ENCODE measurements at regions not wholly inside any gene's neighbourhood (a gene's known extent, or its start where the extent isn't known, plus 50 kb on each side); places are given as distances from the start of the nearest gene placed in this dataset.

DNA sequence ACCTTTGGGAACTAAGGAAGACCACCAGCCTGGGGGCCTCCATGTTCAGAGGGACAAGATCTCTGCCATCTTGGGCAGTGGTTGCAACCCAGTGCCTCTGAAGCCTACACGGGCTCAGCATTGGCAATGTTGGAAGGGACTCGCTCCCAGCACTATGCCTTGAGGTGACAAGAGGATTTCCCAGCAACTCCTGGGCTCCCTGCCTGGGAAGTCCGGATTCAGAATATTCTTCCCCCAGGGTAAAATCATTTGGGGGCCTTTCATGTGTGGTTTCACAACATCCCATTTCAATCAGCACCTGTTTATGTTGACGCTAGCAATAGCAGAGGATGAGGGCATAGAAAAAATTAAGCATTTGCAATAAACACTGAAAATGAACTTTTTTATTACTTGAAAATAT, 509.8 kb upstream of the MGMT start:
- TF ChIP-seq, protein P1, sequence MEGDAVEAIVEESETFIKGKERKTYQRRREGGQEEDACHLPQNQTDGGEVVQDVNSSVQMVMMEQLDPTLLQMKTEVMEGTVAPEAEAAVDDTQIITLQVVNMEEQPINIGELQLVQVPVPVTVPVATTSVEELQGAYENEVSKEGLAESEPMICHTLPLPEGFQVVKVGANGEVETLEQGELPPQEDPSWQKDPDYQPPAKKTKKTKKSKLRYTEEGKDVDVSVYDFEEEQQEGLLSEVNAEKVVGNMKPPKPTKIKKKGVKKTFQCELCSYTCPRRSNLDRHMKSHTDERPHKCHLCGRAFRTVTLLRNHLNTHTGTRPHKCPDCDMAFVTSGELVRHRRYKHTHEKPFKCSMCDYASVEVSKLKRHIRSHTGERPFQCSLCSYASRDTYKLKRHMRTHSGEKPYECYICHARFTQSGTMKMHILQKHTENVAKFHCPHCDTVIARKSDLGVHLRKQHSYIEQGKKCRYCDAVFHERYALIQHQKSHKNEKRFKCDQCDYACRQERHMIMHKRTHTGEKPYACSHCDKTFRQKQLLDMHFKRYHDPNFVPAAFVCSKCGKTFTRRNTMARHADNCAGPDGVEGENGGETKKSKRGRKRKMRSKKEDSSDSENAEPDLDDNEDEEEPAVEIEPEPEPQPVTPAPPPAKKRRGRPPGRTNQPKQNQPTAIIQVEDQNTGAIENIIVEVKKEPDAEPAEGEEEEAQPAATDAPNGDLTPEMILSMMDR (IDR thresholded peaks at IDR 0.05; ENCODE audit: low read depth, low read length): no peak
- no peak overlapping the region for H3K4me3 ChIP-seq (replicated peaks in 1 of 2; ENCODE audit: low read depth in 2 of 2, low read length in 2 of 2)
- no peak for DNase-seq (ENCODE audit: low read depth in 2 of 2)

DNA sequence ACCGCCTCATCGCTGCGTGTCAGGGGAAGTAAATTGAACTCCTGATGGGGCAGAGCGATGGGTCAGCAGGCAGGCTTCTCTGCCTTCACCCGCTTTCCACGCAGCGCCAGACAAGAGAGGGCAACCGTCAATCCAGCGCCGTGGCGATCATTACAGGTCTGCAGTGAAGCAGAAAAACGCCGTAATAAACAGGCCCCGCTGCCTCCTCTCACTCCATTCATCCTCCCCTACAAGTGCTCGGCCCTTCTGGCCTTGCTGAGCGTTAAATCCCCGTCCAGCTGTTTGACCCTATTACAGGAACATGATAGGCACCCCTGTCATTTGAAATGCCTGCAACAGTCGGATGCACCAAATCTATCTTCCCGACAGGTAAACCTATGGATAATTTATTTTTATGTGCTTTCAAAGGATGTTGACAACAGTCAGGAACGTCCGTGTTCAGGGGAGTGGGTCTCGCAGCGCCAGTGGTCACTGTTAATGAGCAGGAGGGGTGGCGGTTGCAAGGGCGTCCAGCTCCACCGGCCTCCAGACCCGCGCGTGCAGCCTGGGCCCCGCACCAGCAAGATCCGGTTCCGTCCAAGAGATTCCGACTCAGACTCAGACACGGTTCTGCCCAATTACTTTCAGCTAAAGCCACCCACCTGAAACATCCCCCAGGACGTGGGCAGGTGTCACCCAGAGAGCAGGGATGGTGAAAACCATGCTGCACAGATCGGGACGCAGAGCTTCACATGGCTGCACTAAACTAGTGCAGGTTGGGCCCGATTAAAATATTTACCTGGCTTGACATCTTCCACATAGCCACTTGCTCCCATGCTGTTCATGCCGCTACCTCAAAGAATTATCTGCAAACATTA, 508.0 kb upstream of the MGMT start:
- DNase-seq (ENCODE audit: low read depth in 2 of 2): no peak
- no peak overlapping the region for H3K4me3 ChIP-seq (replicated peaks in 1 of 2; ENCODE audit: low read depth in 2 of 2, low read length in 2 of 2)
- TF ChIP-seq, protein P1 (IDR thresholded peaks at IDR 0.05; ENCODE audit: low read depth, low read length): no peak

DNA sequence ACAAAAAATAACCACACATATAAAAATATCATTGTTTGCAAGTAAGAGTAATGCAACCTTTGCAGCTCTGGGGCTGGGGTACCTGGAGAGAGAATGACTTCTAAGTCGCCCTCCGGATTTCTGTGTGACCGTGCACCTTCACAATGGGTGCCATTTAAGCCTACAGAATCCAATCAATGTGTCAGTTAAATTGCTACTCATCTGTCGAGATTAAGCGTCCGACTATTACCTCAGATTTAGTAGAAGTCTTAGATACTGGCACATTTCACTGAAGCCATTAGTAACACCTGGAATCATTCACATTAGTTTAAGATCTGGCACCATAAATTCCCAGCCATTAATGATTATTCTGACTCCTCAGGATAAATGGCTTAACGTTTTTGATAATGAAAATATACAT, 507.3 kb upstream of the MGMT start:
- TF ChIP-seq, protein P1 (IDR thresholded peaks at IDR 0.05; ENCODE audit: low read depth, low read length): no peak
- DNase-seq (ENCODE audit: low read depth in 2 of 2): no peak
- no peak overlapping the region for H3K4me3 ChIP-seq (replicated peaks in 1 of 2; ENCODE audit: low read depth in 2 of 2, low read length in 2 of 2)

DNA sequence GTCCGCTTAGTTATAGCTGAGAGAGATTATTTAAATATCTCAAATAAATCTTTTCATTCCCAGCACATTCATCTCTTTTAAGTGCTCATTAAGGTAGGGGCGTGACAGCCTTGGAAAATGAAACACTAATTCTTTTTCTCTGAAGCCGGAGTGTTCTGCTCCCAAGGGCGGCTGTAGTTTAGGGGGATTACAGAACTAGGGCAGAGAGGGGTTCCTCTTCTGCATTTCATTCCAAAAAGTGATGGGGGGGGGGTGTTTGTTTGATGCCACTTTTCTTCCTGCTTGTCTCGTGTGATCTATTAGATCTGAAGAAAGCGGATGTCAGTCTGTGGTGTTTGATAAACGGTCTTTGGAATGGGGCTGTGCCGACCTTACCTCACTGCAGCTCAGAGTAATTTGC, 506.5 kb upstream of the MGMT start:
- DNase-seq (ENCODE audit: low read depth in 2 of 2): no peak
- TF ChIP-seq, protein P1 (IDR thresholded peaks at IDR 0.05; ENCODE audit: low read depth, low read length): no peak

DNA sequence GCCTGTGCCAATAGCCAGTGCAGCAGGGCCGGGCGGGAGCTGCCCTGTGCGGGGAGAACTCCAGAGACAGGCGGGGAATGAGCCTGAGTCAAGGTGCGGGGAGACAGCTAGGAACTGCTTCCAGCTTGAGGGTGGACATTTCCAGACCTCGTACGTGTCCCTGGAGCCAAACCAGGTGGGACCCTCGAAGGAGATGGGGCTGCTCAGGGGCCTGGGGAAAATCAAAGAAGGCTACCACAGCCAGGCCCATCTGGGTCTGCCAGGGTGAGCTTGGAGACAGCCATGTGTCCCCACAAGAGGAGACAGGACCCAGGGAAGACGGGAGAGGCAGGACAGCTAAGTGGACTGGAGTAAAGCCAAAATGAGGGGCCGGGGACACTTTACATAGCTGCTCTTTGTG, 504.9 kb upstream of the MGMT start:
- no peak overlapping the region for H3K4me3 ChIP-seq (replicated peaks in 1 of 2; ENCODE audit: low read depth in 2 of 2, low read length in 2 of 2)
- TF ChIP-seq, protein P1 (IDR thresholded peaks at IDR 0.05; ENCODE audit: low read depth, low read length): no peak
- DNase-seq (ENCODE audit: low read depth in 2 of 2): no peak

More for the DNA sequence above, 506.5 kb upstream of the MGMT start:
- no peak overlapping the region for H3K4me3 ChIP-seq (replicated peaks in 1 of 2; ENCODE audit: low read depth in 2 of 2, low read length in 2 of 2)

DNA sequence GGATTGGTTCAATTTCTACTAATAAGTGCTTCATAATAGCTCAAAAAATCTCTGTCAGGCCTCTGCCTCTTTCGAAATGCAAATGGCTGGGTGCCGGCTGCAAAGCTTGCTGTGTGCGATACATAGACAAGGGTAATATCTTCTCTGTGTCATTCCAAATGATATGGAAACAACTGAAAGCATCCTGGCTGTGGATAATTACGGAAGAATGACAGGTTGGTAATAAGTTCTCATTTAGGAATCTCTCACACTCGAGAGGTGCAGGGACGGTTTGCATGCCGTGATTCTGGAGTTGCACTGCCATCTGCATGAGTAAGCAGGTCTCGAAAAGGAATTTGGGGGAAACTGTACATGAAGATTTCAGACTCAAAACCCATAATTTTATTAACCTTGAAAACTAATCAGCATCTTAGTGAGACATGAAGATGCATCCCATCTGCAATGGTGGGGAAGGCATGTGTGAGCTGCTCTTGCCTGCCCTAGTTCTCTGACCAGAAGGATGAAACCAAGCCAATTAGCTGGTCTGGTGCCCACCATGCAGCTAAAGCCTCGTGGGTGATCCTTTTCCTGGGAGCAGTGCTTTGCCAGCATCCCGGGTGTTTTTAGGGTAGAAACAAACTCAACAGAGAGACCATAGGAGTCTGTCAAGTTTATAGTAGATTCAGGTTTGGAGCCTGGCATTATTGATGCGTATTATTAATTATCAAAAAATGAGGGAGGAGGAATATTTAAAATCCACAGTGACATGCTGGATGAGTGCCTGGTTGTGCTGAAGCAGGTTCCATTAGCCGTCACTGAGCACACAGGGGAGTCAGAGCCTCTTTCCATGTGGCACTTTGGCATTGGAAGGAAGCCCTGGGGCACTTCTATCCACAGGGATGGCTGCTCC, 503.6 kb upstream of the MGMT start:
- no peak for DNase-seq (ENCODE audit: low read depth in 2 of 2)
- TF ChIP-seq, protein P1 (IDR thresholded peaks at IDR 0.05; ENCODE audit: low read depth, low read length): no peak
- no peak overlapping the region for H3K4me3 ChIP-seq (replicated peaks in 1 of 2; ENCODE audit: low read depth in 2 of 2, low read length in 2 of 2)
